Choroid plexus epithelial cell (primary cell): ENCODE measurements at regions not wholly inside any gene's neighbourhood (a gene's known extent, or its start where the extent isn't known, plus 50 kb on each side); places are given as distances from the start of the nearest gene placed in this dataset.

Experiments
- DNase-seq: peaks from one replicate; pipeline ENCODE4 v3.0.0-alpha.2; 2010; ENCODE audit warnings: low read depth
- H3K4me3 ChIP-seq: 2 replicates; pipeline ENCODE4 v1.5.1; 2011; ENCODE audit warnings: low read depth, mild to moderate bottlenecking, control low read depth, low read length, moderate library complexity
- TF ChIP-seq, protein P1 (sequence below): conservative IDR thresholded peaks from 2 replicates; pipeline ENCODE4 v1.5.1; 2011; ENCODE audit warnings: low read depth, mild to moderate bottlenecking, control low read depth, inconsistent platforms, low read length, moderate library complexity

DNA sequence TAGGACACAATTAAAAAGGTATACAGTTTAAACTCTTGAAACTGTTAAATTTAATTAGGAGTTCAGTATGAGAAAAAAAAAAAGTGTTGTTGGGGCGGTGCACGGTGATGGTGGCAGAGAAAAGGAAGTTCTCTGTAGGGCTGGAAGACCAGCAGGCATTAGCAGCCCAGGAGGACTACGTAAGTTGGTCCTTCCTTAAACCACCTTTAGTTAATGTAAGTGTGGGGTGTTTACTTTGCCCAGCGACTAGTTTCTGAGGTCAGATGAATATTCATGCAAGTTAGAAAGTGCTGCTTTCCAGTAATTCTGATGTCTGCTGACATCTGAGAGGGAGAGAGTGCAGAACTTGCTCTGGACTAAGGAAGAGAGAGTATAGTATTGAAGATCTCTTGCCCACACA lies 54.9 kb downstream of the NKX2-1 start:
- TF ChIP-seq, protein P1, sequence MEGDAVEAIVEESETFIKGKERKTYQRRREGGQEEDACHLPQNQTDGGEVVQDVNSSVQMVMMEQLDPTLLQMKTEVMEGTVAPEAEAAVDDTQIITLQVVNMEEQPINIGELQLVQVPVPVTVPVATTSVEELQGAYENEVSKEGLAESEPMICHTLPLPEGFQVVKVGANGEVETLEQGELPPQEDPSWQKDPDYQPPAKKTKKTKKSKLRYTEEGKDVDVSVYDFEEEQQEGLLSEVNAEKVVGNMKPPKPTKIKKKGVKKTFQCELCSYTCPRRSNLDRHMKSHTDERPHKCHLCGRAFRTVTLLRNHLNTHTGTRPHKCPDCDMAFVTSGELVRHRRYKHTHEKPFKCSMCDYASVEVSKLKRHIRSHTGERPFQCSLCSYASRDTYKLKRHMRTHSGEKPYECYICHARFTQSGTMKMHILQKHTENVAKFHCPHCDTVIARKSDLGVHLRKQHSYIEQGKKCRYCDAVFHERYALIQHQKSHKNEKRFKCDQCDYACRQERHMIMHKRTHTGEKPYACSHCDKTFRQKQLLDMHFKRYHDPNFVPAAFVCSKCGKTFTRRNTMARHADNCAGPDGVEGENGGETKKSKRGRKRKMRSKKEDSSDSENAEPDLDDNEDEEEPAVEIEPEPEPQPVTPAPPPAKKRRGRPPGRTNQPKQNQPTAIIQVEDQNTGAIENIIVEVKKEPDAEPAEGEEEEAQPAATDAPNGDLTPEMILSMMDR, result no peak
- no peak for DNase-seq
- H3K4me3 ChIP-seq, result no peak overlapping the region

DNA sequence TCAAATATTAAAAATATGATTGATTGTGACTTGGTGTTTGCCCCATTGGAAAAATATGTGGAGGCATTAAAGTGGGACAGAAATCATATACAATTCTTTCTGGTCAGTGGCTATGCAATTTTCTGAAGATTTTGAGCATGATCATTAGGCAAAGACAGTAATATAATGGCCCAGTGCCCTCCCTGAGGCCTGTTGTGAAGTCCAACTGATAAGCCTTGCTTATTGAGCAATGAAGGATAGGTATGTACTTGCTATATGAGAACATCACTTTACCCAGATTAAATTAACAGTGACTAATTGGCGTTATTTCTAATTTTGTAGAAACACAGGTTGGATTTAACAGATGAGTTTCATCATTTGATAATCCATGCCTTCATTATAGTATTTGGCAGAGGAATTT lies 57.1 kb downstream of the NKX2-1 start:
- H3K4me3 ChIP-seq, result no peak overlapping the region
- TF ChIP-seq, protein P1, result no peak
- DNase-seq, result no peak

DNA sequence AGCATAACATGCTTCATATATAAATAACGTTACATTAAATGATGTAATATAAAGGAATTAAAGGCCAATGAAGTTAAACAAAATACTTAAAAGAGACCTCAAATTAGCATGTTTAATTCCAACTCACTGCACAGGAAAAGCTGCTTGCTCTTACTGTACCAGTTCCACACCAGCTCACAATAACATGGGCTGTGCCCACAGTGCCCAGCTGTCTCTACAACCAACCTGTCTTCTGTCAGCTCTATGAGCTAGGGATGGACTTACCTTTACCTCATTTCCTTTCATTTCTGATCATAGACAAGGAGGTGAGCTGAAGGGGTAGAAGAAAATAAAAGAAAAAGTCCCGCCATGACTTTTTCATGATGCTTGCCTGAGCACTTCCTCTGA lies 64.8 kb downstream of the NKX2-1 start:
- no peak for DNase-seq
- no peak overlapping the region for H3K4me3 ChIP-seq
- TF ChIP-seq, protein P1, result no peak

DNA sequence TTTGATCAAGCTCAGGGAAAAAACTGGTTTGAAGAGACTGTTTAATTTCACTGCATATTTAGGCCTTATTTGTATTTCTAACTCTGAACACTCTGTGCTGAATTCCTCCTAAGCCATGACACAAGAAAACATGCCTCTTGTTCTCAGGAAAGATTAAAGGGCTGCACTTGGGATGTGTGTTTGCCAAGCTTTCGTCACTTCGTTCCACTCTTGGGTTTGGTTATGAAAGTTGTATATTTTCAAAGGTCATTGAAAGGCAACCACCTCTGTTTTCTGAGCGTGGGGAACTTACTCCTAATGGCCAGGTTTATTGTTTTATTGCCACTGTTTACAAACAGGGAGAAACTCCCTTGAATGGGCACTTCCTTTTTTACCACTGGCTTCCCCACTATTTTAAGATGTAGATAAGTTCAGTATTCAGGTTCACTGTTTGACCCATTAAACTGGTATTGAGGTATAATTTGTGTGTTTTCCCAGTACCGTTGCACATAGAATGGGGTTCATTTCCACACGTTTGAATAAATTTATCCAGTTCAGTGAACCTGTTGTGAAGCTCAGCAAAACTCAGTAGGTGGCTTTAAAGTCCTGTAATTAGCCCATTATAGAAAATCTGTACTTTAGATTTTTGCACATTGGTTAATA lies 65.3 kb downstream of the NKX2-1 start:
- no peak for DNase-seq
- TF ChIP-seq, protein P1, result no peak
- no peak overlapping the region for H3K4me3 ChIP-seq

DNA sequence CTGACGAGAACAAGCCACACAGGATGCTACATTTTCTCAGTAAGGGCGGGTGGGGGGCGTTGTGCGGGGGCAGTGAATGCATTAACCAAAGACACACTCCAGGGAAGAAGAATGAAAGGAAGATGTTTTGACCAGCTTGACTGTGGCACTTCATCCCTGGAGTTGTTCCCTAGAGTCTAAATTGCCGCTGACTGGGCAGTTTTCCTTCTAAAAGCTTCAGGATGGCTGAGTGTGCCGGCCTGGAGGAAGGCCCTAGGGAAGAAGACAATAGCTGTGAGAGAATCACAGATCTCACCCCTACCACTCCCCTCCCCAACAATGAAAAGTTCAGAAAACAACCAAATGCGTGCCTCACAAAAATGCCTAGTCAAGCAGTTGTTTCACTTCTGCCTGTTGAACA lies 67.2 kb downstream of the NKX2-1 start:
- no peak overlapping the region for H3K4me3 ChIP-seq
- TF ChIP-seq, protein P1, result no peak
- no peak for DNase-seq

DNA sequence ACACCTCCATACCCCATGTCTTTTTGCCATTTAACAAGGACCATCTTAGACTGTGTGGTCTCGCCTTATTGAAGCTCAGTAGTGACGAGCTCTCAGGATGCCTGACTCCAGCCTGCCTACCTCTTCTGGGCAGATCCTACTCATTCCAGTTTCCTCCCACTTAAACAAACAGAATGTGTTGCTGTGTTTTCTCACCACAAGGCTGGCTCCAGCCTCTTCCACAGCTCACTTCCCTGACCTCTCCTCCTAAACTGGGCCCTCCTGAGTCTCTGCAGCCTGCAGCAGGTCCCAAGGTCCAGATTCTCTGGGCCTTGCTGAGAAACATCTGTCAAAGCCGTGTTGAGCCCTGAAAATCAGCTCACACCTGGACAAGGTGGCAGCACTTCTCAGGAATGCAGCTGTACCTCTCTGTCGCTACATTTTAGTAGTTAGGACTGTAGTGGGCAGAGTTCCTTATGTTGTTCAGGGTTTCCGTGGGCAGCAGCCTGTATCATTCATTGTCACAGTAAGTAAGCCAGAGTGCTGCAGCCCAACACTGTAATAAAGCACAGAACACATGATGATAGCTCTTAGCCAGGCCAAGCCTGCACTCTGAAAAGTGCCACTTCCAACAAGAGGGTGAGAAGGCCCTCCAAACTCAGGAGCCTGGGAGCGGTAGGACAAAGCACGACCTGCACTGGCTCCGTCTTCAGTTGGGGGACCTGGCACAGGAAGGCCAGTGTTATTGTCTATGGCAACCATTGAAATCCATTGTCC lies 68.5 kb downstream of the NKX2-1 start:
- TF ChIP-seq, protein P1, result no peak
- DNase-seq, result no peak
- H3K4me3 ChIP-seq, result no peak overlapping the region

DNA sequence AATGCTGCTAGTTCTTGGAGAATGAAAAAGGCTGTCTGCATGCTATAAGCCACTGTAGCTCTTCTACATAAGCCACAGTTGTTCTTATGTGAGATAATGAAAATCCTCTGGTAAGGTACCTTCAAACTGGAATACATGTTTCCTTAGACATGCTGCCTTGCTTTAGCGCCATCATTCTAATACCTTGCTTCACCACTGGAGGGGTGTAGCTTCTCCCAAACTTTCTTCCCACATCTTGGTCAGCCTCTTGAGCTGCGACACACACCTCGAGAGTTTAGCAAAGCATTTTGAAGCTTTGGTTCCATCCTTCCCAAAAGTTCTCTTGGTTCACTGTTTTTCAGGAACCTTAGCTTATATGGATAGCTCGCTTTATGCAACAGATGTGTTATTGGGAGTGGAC lies 69.5 kb downstream of the NKX2-1 start:
- no peak for DNase-seq
- H3K4me3 ChIP-seq, result no peak overlapping the region
- TF ChIP-seq, protein P1, result no peak
